Psoas muscle (tissue), 7 donors: ENCODE measurements at regions not wholly inside any gene's neighbourhood (a gene's known extent, or its start where the extent isn't known, plus 50 kb on each side); places are given as distances from the start of the nearest gene placed in this dataset.

Experiments
- ATAC-seq, 4 donors: fragments of 200-7000 bp; cut with Tn5 transposase; one replicate each; pipeline ENCODE4 v1.9.1; 2020; ENCODE audit warnings: moderate library complexity in 3 of 4, mild to moderate bottlenecking in 2 of 4
- DNase-seq, 2 donors: peaks; one replicate each; pipeline ENCODE4 v3.0.0-alpha.2; 2020
- H3K27ac ChIP-seq: fragments of 200-600 bp; one replicate; pipeline ENCODE4 v1.8.0; 2022
- H3K27me3 ChIP-seq, 3 donors: fragments of 200-600 bp in 1 of 3; one replicate each; pipeline versions ENCODE4 v1.6.1 to v1.8.0; 2013 to 2022; ENCODE audit warnings: low read length in 2 of 3, mild to moderate bottlenecking in 2 of 3, moderate library complexity in 1 of 3; ENCODE audit not compliant: insufficient read depth in 3 of 3
- H3K36me3 ChIP-seq, 2 donors: fragments of 200-600 bp in 1 of 2; one replicate each; pipeline versions ENCODE4 v1.6.1 to v1.8.0; 2013 to 2022; ENCODE audit warnings: low read depth in 1 of 2, mild to moderate bottlenecking in 1 of 2, moderate library complexity in 1 of 2; ENCODE audit not compliant: insufficient read depth in 1 of 2
- H3K4me1 ChIP-seq: fragments of 200-600 bp; one replicate; pipeline ENCODE4 v1.8.0; 2022
- H3K4me3 ChIP-seq: fragments of 200-600 bp; one replicate; pipeline ENCODE4 v1.8.0; 2022; ENCODE audit warnings: mild to moderate bottlenecking
- H3K9me3 ChIP-seq: fragments of 200-600 bp; one replicate; pipeline ENCODE4 v1.8.0; 2022
- WGBS, 3 donors: extraction: QIAGEN DNeasy Blood & Tissue Kit; methylation state at CpG; one replicate each; pipeline versions ENCODE4 v1.1.6 to v1.1.7; 2013; 5-methylcytosine and 5-hydroxymethylcytosine counted together
- intact Hi-C, 2 donors: fragments of 100-400 bp; cut with DNase I; formaldehyde crosslinking; loops; one replicate each; pipeline versions ENCODE4 v1.11.0 to v1.14.2; 2022
- TF ChIP-seq, protein P1 (sequence below): fragments of 200-600 bp; IDR thresholded peaks from one replicate; pipeline ENCODE4 v1.8.0; 2022; ENCODE audit warnings: antibody characterized with exemption
- donor health status: healthy with polysubstance abuse.
- donor health status: DM: no; HTN: no; CAD: no; lungs with moderate emphysema.
- donor health status: Bipolar disorder and iron deficiency.
- donor health status: healthy.
- donor health status: DM: yes; HTN: yes; CAD: no.
- donor health status: DM: no; HTN: no; CAD: no.
- donor health status: DM: yes; HTN: yes; CAD: no.

DNA sequence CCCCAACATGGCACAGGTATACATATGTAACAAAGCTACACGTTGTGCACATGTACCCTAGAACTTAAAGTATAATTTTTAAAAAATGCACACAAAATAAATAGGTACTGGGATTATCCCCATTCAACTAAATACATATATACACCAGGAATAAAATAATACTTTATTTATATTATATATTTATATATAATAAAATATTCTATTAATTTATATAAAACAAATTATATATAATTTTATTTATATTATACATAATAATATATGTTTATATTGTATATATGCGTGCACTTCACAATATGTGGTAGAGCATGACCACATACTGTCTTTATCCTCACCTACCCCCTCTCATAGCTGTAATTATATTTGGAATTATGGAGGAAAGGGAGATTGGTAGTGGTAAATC is 119.1 kb upstream of the TMEM260 start:
- Histone ChIP-seq H3K36me3 (no peaks in the 10 kb centered on the region), H3K27ac (no peak overlapping the region), H3K9me3 (no peaks in the 10 kb centered on the region), H3K27me3 (no peaks in the 10 kb centered on the region), H3K4me1 (no peaks in the 10 kb centered on the region), H3K4me3 (no peak overlapping the region)
- DNase-seq: no peak
- TF ChIP-seq, protein P1, sequence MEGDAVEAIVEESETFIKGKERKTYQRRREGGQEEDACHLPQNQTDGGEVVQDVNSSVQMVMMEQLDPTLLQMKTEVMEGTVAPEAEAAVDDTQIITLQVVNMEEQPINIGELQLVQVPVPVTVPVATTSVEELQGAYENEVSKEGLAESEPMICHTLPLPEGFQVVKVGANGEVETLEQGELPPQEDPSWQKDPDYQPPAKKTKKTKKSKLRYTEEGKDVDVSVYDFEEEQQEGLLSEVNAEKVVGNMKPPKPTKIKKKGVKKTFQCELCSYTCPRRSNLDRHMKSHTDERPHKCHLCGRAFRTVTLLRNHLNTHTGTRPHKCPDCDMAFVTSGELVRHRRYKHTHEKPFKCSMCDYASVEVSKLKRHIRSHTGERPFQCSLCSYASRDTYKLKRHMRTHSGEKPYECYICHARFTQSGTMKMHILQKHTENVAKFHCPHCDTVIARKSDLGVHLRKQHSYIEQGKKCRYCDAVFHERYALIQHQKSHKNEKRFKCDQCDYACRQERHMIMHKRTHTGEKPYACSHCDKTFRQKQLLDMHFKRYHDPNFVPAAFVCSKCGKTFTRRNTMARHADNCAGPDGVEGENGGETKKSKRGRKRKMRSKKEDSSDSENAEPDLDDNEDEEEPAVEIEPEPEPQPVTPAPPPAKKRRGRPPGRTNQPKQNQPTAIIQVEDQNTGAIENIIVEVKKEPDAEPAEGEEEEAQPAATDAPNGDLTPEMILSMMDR: no peak
- WGBS, 3 donors: 96 to 99% (median 97%) methylated on average over 2 of the region's 2 CpGs
- intact Hi-C loops: loop anchor here in 1 of 2 donors (10.0 kb wide), 1 partner anchor 756 kb away; no protein-coding TSS in a partner anchor
- no peak for ATAC-seq

DNA sequence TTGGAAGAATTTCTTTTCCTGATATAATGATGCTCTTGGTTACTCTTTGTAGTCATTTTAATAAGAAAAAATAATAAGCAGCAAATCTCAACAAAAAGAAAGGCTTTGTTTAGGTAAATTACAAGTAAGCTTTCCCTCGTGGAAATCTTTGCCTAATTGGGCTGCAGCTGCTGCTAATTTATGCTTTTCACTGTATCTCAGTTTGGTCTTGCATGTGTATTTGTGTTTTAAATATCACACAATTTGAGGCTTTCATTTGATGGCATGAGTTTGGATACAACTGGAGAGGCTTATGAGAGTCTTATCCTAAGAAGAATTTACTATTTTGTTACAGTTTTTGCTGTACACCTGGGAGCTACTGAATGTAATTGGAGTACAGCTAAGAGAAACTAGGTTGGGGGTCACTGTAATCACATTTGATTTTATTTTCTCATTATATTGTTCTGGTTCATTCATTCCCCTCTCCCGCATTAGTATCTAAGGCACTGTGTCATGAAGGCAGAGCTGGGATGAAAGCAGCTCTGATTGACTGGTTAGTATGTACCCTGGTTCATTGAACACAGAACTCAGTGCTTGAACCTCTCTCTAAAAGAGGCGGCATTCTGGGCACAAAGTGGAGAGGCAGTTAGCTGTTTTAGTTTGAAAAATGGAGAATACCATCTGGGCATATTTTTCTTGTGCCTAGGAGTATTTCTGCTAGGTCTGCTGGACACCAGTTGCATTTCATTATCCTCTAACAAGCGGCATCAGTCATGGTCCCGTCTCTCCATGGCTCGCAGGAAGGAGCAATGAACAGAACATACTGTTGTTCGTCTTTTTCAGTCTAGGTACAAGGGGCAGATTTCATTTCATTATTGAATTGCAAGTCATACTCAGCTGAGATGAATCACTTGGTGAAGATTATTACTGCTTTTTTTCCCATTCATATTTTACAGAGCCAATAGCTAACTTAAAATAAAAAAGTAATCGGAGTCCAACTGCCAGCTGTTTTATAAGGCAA is 118.0 kb upstream of the TMEM260 start:
- TF ChIP-seq, protein P1: no peak

DNA sequence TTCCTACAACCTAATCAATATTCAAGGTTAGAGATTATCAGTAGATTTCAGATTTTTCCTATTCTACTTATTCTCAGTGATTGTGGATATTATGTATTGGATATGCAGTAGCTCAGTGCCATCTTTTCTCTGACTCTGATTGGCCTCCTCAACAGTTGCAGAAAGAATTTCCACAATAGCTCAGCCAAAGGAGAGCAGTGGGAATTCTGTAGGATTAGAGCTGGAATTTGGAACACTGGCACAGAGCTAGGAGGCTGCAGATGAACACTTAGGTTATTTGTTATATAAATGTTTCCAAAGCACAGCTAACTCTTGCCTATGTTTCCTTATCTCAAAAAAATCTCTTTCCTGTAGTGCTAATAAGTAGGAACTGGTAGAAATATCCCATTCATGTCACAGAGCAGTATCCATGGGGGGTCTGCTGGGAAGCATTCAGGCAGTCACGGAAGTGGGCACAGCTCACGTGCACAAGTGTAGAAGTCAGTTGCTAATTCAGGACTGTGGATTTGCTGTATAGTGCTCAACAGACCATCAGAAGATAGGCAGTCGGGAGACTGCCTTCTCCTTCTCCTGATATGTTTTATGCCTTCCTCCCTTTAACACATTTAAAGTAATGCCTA is 116.2 kb upstream of the TMEM260 start:
- no peaks in the 10 kb centered on the region for H3K9me3 ChIP-seq
- WGBS, 3 donors: 30 to 33% (median 31%) methylated on average over 3 of the region's 3 CpGs
- intact Hi-C loops: loop anchor here in 1 of 2 donors (10.0 kb wide), 1 partner anchor 759 kb away; no protein-coding TSS in a partner anchor
- H3K27me3 ChIP-seq: no peaks in the 10 kb centered on the region
- no peaks in the 10 kb centered on the region for H3K36me3 ChIP-seq
- no peak overlapping the region for H3K27ac ChIP-seq
- no peak for DNase-seq
- no peak for ATAC-seq
- no peaks in the 10 kb centered on the region for H3K4me1 ChIP-seq
- H3K4me3 ChIP-seq: no peak overlapping the region
- TF ChIP-seq, protein P1: no peak

More for the DNA sequence above, 118.0 kb upstream of the TMEM260 start:
- no peaks in the 10 kb centered on the region for H3K4me1 ChIP-seq
- H3K27ac ChIP-seq: no peak overlapping the region
- H3K27me3 ChIP-seq: no peaks in the 10 kb centered on the region
- no peaks in the 10 kb centered on the region for H3K9me3 ChIP-seq
- no peak for ATAC-seq
- intact Hi-C loops: loop anchor here in 1 of 2 donors (10.0 kb wide), 1 partner anchor 757 kb away; no protein-coding TSS in a partner anchor
- H3K4me3 ChIP-seq: no peak overlapping the region
- DNase-seq: no peak
- 30 to 43% (median 41%) methylated on average over 8 of the region's 8 CpGs for WGBS, 3 donors
- no peaks in the 10 kb centered on the region for H3K36me3 ChIP-seq

DNA sequence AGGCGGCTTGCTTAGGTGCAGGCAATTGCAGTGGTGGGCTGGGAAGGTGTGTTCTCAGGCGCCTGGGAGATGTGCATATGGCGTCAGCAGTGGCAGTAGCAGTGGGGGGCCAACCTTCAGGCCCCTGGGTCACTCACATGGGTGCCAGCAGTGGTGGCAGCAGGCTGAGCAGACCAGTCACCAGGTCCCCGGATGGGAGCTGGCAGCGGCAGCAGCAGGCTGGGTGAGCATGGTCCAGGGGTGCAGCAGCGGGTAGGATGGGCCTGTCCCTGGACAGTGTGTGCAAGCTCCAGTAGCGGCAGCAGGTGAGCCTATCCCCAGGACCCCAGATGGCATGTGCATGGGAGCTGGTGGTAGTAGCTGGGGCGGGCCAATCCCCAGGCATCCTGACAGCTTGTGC is 108.5 kb upstream of the TMEM260 start:
- no peak for ATAC-seq
- peaks cover 0 to 2% (median 0%) of the 10 kb centered on the region in 3 donors for H3K27me3 ChIP-seq
- intact Hi-C loops: loop anchor here (5.0 to 10.0 kb wide), 2 partner anchors 1019 to 1026 kb away; partner anchors contain the start of gene TBPL2 (in 1 of the 2)
- H3K27ac ChIP-seq: no peak overlapping the region
- TF ChIP-seq, protein P1: no peak
- H3K9me3 ChIP-seq: peaks cover 5% of the 10 kb centered on the region
- no peaks in the 10 kb centered on the region for H3K4me1 ChIP-seq
- DNase-seq: no peak
- H3K36me3 ChIP-seq: no peaks in the 10 kb centered on the region
- WGBS, 3 donors: 93 to 97% (median 96%) methylated on average over 8 of the region's 8 CpGs
- no peak overlapping the region for H3K4me3 ChIP-seq
